Natural killer cell (primary cell): ENCODE measurements at regions not wholly inside any gene's neighbourhood (a gene's known extent, or its start where the extent isn't known, plus 50 kb on each side); places are given as distances from the start of the nearest gene placed in this dataset.

Source experiments
- ATAC-seq, 3 donors: fragments of 150-1000 bp in 2 of 3; fragments of 200-7000 bp in 1 of 3; cut with Tn5 transposase; 1 replicate in 1 of 3; 2 replicates in 2 of 3; pipeline ENCODE4 v1.10.0; 2021; ENCODE audit warnings: mild to moderate bottlenecking in 2 of 3, moderate library complexity in 2 of 3
- DNase-seq, 2 donors: peaks; one replicate each; pipeline versions ENCODE4 v3.0.0 to v3.0.0-alpha.2; 2013 to 2021; ENCODE audit warnings: mixed read lengths in 1 of 2
- H3K27ac ChIP-seq: one replicate; pipeline ENCODE4 v1.5.1; 2013; ENCODE audit warnings: mild to moderate bottlenecking, low read length
- H3K27me3 ChIP-seq: one replicate; pipeline ENCODE4 v1.6.1; 2013; ENCODE audit warnings: low read length; ENCODE audit not compliant: control insufficient read depth, insufficient read depth
- H3K36me3 ChIP-seq: one replicate; pipeline ENCODE4 v1.6.1; 2013; ENCODE audit warnings: low read length; ENCODE audit not compliant: control insufficient read depth, insufficient read depth
- H3K4me1 ChIP-seq: one replicate; pipeline ENCODE4 v1.6.1; 2013; ENCODE audit warnings: low read length; ENCODE audit not compliant: control insufficient read depth, insufficient read depth
- H3K4me3 ChIP-seq: one replicate; pipeline ENCODE4 v1.5.1; 2013; ENCODE audit warnings: low read length
- H3K9me3 ChIP-seq: one replicate; pipeline ENCODE4 v1.6.1; 2013; ENCODE audit warnings: low read length; ENCODE audit not compliant: control insufficient read depth, insufficient read depth
- H3K27ac Mint-ChIP-seq, 2 donors: one replicate each; pipeline ENCODE4 v1.8.0; 2022; ENCODE audit warnings: mild to moderate bottlenecking in 2 of 2, mixed read lengths in 2 of 2, moderate library complexity in 1 of 2
- H3K27me3 Mint-ChIP-seq, 2 donors: one replicate each; pipeline ENCODE4 v1.8.0; 2022; ENCODE audit warnings: low read depth in 2 of 2, mixed read lengths in 2 of 2
- H3K36me3 Mint-ChIP-seq: one replicate; pipeline ENCODE4 v1.8.0; 2022; ENCODE audit warnings: mixed read lengths
- H3K4me1 Mint-ChIP-seq, 2 donors: one replicate each; pipeline ENCODE4 v1.8.0; 2022; ENCODE audit warnings: mixed read lengths in 2 of 2
- H3K4me3 Mint-ChIP-seq: one replicate; pipeline ENCODE4 v1.8.0; 2022; ENCODE audit warnings: mild to moderate bottlenecking, moderate library complexity, mixed read lengths
- H3K9me3 Mint-ChIP-seq, 2 donors: one replicate each; pipeline ENCODE4 v1.8.0; 2022; ENCODE audit warnings: mixed read lengths in 2 of 2
- WGBS: methylation state at CpG from one replicate; pipeline ENCODE4 v1.1.7; 2013; ENCODE audit warnings: missing lambda C conversion rate; ENCODE audit not compliant: insufficient coverage; 5-methylcytosine and 5-hydroxymethylcytosine counted together
- intact Hi-C: fragments of 100-400 bp; cut with micrococcal nuclease; formaldehyde crosslinking; loops from one replicate; pipeline ENCODE4 v1.14.2; 2022
- TF ChIP-seq, protein P1 (sequence below): fragments of 200-600 bp; IDR thresholded peaks from one replicate; pipeline ENCODE4 v1.8.0; 2022; ENCODE audit warnings: antibody characterized with exemption

DNA sequence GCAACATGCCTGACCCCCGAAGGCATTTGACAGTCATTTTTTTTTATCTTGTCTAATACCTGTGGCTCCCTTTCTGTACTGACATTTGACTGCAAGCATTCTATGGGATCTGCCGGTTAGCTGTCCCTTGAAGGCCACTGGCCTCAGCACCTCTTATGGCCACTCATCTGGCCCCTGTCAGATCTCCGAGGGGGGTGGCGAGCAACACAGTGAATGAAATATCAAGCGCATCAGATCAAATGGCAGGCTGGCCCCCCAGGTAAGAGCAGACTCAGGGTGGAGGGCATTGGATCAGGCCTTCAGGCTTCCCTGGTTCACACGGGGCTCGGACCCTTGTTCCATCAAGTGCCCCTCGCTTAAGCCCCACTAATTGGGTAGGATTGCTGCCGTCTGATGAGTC is 199.6 kb upstream of the MKI67 start:
- Histone ChIP-seq H3K9me3 (no peaks in the 10 kb centered on the region), H3K36me3 (no peaks in the 10 kb centered on the region), H3K4me3 (no peak overlapping the region), H3K4me1 (no peaks in the 10 kb centered on the region), H3K27me3 (peaks cover 2% of the 10 kb centered on the region), H3K27ac (no peak overlapping the region)
- Mint-ChIP-seq H3K27me3 (peaks cover 8 to 41% of the 10 kb centered on the region in 2 donors), H3K9me3 (no peaks in the 10 kb centered on the region), H3K4me3 (no peak overlapping the region), H3K4me1 (no peaks in the 10 kb centered on the region), H3K27ac (no peak overlapping the region), H3K36me3 (no peaks in the 10 kb centered on the region)
- TF ChIP-seq, protein P1, sequence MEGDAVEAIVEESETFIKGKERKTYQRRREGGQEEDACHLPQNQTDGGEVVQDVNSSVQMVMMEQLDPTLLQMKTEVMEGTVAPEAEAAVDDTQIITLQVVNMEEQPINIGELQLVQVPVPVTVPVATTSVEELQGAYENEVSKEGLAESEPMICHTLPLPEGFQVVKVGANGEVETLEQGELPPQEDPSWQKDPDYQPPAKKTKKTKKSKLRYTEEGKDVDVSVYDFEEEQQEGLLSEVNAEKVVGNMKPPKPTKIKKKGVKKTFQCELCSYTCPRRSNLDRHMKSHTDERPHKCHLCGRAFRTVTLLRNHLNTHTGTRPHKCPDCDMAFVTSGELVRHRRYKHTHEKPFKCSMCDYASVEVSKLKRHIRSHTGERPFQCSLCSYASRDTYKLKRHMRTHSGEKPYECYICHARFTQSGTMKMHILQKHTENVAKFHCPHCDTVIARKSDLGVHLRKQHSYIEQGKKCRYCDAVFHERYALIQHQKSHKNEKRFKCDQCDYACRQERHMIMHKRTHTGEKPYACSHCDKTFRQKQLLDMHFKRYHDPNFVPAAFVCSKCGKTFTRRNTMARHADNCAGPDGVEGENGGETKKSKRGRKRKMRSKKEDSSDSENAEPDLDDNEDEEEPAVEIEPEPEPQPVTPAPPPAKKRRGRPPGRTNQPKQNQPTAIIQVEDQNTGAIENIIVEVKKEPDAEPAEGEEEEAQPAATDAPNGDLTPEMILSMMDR: no peak
- DNase-seq (no peak), ATAC-seq (no peak)
- intact Hi-C loops: no loop called here
- 88% methylated on average over 9 of the region's 9 CpGs for WGBS

DNA sequence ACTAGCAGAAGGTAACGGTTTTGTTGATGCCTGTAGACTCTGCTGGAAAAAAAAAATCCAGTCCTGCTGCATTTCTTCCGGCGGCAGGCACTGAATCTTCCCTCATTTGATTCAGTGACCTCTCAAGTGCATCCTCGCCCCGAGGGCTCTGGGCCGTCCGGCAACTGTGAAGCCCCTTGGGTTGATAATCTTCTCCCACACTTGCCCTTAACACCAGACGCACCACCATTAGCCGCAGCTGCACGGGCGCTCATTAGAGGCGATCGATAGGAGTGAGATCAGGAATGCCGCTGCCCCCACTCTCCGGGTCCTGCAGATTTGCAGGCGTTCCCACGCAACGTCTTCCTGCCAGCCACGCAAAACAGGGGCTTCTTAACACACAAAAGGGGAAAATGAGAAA is 200.0 kb upstream of the MKI67 start:
- no peak overlapping the region for H3K27ac Mint-ChIP-seq
- no peak overlapping the region for H3K4me3 Mint-ChIP-seq
- H3K36me3 Mint-ChIP-seq: no peaks in the 10 kb centered on the region
- Histone ChIP-seq H3K9me3 (no peaks in the 10 kb centered on the region), H3K27ac (no peak overlapping the region), H3K27me3 (peaks cover 2% of the 10 kb centered on the region), H3K36me3 (no peaks in the 10 kb centered on the region), H3K4me3 (no peak overlapping the region), H3K4me1 (no peaks in the 10 kb centered on the region)
- TF ChIP-seq, protein P1: no peak
- DNase-seq (no peak), ATAC-seq (no peak)
- H3K9me3 Mint-ChIP-seq: no peaks in the 10 kb centered on the region
- H3K27me3 Mint-ChIP-seq: peaks cover 9 to 46% of the 10 kb centered on the region in 2 donors
- WGBS: 91% methylated on average over 19 of the region's 19 CpGs
- H3K4me1 Mint-ChIP-seq: no peaks in the 10 kb centered on the region
- intact Hi-C loops: no loop called here

DNA sequence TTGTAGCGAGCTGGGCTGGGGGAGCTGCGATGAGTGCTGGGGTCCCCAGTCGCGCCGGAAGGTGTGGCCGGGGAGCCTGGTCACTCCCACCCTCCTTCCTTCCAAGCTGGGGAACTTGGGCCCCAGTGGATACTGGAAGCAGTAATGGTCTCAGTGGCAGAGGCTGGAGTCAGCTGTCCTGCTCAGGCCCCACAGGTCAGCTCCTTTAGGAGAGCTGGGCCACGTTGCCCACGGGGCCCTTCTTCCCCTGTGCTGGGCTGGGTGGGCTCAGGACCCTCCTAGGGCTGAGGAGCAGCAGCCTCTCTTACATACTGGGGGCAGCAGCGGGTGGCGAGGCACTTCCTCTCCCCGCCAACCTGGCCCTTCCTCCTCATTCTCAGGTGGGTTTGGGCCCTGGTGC is 200.6 kb upstream of the MKI67 start:
- Histone ChIP-seq H3K9me3 (no peaks in the 10 kb centered on the region), H3K4me1 (no peaks in the 10 kb centered on the region), H3K27me3 (peaks cover 2% of the 10 kb centered on the region), H3K36me3 (no peaks in the 10 kb centered on the region), H3K4me3 (no peak overlapping the region), H3K27ac (no peak overlapping the region)
- H3K27me3 Mint-ChIP-seq: peaks cover 10 to 52% of the 10 kb centered on the region in 2 donors
- WGBS: 80% methylated on average over 7 of the region's 11 CpGs
- no peak overlapping the region for H3K4me3 Mint-ChIP-seq
- H3K4me1 Mint-ChIP-seq: no peaks in the 10 kb centered on the region
- no peak for DNase-seq
- intact Hi-C loops: no loop called here
- no peaks in the 10 kb centered on the region for H3K9me3 Mint-ChIP-seq
- no peak for ATAC-seq
- no peak overlapping the region for H3K27ac Mint-ChIP-seq
- TF ChIP-seq, protein P1: no peak
- H3K36me3 Mint-ChIP-seq: no peaks in the 10 kb centered on the region

DNA sequence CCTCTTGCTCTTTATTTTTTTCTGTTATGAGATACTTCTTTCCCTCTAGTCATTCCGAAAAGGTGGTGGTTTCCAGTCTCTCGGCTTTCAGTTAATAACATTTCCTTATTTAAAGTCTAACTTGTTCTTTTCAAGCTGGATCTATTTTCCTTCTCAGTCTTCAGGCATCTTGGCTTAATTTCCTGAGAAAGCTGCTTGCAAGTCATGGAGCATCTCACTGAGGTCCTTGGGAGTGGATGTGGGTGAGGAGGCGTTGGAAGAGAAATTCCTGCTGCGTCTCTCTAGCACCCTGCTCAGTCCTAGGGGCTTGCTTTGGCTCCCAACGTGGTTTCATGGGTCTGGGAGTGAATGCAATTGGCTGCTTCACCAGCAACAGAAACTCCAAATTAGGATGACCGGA is 210.2 kb upstream of the MKI67 start:
- ATAC-seq: no peak
- H3K4me3 ChIP-seq: no peak overlapping the region
- 70% methylated on average over 6 of the region's 6 CpGs for WGBS

More for the DNA sequence above, 210.2 kb upstream of the MKI67 start:
- Mint-ChIP-seq H3K27ac (no peak overlapping the region), H3K36me3 (no peaks in the 10 kb centered on the region), H3K4me3 (no peak overlapping the region), H3K4me1 (no peaks in the 10 kb centered on the region), H3K9me3 (no peaks in the 10 kb centered on the region), H3K27me3 (peaks cover 25 to 50% of the 10 kb centered on the region in 2 donors)
- TF ChIP-seq, protein P1: no peak
- no peaks in the 10 kb centered on the region for H3K36me3 ChIP-seq
- H3K27ac ChIP-seq: no peak overlapping the region
- H3K4me1 ChIP-seq: no peaks in the 10 kb centered on the region
- no peaks in the 10 kb centered on the region for H3K27me3 ChIP-seq
- intact Hi-C loops: no loop called here
- H3K9me3 ChIP-seq: no peaks in the 10 kb centered on the region
- DNase-seq: no peak
